ENCODE measurements at regions not wholly inside any gene's neighbourhood (a gene's known extent, or its start where the extent isn't known, plus 50 kb on each side); places are given as distances from the start of the nearest gene placed in this dataset.

GRCh38 chr4:123878976-123879375, 482.4 kb downstream of the SPRY1 start:
- DNase-seq (ENCODE audit: low read depth): no peak

DNA sequence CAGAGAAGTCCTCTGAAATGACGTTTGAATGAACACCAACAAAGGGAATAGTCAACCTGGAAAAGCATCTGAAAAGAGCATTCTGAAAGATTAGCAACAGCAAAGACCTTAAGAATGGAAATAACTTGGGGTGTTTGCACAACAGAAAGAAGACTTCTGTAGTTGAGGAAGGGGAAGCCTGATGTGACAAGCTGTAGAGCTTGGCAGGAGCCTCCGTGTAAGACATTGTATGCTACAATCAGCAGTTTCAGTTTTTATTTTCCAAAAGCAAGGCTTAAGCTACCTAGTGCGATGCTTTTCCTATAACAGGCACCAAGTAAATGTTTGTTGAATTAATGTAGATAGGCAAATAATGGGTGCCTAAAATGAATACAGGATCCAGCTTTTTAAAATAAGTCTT, 484.0 kb downstream of the SPRY1 start:
- no peak for DNase-seq (ENCODE audit: low read depth)

GRCh38 chr4:123884922-123885321, 488.3 kb downstream of the SPRY1 start:
- DNase-seq (ENCODE audit: low read depth): no peak

- no peak for DNase-seq (ENCODE audit: low read depth)
These were observed 492.9 kb downstream of the SPRY1 start for GRCh38 chr4:123889507-123889906.

DNA sequence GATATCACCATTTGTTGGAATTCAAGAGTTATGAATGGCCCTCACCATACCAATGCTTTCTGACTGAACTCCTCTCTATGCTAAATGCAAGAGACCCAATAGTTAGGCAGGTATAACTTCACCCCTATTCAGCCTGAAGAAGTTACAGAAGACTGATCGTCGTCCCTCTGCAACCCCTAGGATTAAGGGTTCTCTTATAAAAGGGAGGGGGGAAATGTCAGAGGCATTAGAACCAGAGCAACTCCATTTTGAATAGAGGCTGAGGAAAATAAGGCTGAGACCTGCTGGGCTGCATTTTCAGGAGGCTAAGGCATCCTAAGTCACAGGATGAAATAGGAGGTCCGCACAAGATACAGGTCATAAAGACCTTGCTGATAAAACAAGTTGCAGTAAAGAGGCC, 494.3 kb downstream of the SPRY1 start:
- no peak for DNase-seq (ENCODE audit: low read depth)

DNA sequence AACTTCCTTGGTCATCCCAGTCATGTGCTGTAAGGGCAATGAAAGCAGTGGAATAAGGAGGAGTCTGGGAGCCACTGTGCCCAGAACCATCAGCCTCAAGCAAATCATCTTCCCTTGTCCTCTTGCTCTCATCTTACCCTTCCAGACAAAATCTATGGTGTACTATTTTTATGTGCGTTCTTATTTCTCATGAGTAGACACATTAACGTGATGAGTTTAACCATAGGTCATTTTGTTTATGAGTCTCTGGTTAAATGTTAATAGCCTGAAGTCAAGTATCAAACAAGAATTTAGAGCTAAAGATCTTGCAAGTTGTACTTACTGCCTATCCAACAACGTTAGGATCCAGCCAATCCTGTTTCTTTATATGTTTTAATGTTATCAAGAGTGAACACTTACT, 495.3 kb downstream of the SPRY1 start:
- DNase-seq (ENCODE audit: low read depth): no peak

DNA sequence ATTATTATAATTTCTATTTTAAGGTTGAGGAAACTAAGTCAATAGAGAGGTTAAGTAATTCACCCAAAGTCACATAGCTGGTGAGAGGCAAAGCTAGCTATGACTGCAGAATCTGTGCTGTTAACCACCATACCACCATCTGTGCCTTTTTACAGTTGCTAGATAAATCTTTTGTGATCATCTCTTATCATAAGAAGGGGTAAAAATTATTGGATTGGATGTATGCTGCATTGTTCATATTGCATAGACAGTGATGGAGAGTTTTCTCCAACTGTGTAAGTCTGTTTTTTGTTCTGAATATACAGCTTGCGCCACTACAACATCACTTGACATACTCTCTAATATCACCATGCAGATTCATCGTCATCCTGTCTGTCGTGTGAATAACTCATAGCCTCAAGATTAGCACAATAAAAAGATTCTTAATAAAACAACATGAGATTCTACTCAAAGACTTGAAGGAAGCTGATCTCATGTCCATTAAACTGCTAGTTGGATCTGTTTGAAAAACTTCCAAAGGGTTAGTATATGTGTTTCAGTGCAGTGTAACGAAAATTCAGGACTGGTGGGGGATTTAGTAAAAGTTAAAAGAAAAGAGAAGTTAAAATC, 495.9 kb downstream of the SPRY1 start:
- no peak for DNase-seq (ENCODE audit: low read depth)

DNA sequence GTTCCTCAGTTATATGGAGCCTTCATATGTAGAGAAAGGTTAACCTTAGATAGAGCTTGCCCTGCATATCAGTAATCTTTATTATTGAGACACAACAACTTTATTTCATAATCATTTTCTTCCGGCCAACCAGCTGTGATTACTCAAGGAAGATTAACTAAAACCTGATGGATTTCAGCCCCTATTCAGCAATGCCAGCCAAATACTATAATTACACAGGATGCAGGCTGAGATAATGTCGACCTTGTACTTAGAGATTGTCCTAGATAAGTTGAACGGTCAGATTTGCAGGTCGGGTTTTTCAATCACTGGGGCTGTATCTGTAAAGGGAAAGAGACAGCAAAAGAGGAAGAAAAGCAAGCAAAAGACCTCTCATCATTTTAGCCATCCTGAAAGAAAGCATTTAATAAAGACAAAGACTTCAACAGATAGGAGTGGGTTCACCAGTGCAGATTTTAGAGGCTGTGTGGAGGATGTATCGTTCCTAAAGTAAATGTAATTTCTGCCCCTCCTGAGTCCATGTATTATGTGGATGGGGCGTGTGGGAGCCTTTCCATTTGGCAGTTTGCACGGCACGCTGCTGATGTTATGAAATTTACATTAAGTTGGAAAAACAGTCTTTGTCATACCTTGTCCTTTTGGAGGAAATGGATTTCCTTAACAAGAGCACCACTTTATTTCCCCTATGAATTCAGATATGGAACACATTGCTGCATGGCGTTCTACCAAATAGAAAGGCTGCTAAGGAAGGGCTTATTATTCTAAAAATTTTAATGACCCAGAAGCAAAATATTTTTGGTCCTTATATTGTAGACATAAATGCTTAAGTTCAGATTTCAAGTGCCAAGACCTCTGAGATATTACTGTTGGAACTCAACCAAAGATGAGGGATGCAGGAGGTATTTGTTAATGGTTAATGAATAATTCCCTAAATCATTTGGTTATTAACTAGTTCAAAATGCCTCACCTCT, 496.7 kb downstream of the SPRY1 start:
- DNase-seq (ENCODE audit: low read depth): no peak

- DNase-seq (ENCODE audit: low read depth): no peak
These were observed 500.0 kb downstream of the SPRY1 start for GRCh38 chr4:123896446-123897071.

GRCh38 chr4:123898946-123899666, 502.5 kb downstream of the SPRY1 start:
- DNase-seq (ENCODE audit: low read depth): no peak

DNA sequence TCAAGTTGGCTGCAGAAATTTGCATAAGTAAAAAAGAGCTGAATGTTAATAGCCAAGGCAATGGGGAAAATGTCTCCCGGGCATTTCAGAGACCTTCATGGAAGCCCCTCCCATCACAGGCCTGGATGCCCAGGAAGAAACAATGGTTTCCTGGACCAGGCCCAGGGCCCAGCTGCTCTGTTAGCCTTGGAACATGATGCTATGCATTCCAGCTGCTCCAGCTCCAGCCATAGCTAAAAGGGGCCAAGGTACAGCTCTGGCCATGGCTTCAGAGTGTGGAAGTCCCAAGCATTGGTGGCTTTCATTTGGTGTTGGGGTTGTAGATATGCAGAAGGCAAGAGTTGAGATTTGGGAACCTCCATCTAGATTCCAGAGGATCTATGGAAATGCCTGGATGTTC, 508.3 kb downstream of the SPRY1 start:
- no peak for DNase-seq (ENCODE audit: low read depth)

- no peak for DNase-seq (ENCODE audit: low read depth)
These were observed 517.0 kb downstream of the SPRY1 start for GRCh38 chr4:123913598-123913997.

DNA sequence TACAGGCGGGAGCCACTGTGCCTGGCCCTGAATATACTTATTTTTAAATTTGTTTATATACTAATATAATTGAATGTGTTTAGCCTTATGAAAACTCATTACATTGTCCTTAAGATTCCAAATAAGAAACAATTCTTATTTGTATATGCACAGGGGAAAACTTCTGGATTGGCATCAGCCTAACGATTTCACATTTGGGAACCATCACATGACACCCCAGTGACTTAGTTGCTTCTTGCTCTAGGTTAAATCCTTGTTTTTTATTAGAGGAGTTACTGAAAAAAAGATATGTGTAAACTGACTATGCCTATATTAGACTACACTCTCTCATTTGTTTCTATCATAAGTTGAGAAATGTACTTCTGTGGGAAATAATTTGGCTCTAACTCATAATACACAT, 520.2 kb downstream of the SPRY1 start:
- DNase-seq (ENCODE audit: low read depth): no peak

DNA sequence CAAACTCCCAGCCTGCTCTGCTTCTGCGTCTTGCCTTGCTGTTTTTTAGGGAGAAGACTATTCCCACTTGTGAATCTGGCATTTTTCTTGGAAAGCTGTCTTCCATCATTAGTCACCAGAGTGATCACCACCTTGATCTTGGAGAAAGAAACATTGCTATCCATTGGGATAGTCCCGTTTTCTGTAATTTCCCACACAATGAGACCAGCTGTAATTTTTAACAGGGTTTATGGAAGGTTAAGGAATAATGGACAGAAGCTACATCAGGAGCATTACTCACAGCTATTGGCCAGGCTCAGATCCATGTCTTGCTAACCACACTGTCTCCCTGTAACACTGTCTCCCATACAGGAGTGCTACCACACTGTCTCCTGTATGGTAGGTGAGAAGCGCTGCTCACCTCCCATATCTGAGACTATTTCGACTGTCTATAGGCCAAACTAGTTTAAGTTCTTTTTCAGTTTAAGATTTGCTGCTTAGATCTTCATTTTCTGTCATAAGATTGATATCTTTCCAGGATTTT, 523.0 kb downstream of the SPRY1 start:
- DNase-seq (ENCODE audit: low read depth): no peak

DNA sequence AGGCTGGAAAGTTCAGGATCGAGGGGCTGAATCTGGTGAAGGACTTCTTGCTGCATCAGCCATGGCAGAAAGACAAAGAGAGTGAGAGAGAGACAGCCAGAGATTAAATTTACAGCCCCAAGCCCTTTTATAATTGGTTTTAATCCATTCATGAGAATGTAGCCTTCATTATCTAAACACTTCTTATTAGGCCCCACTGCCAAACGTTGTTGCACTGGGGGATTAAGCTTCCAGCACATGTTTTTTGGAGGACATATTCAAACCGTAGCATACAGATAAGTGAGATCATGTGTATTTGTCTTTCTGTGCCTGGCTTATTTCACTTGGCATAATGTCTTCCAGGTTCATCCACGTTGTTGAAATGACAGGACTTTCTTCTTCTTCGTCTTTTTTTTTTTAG, 524.7 kb downstream of the SPRY1 start:
- DNase-seq (ENCODE audit: low read depth): no peak

DNA sequence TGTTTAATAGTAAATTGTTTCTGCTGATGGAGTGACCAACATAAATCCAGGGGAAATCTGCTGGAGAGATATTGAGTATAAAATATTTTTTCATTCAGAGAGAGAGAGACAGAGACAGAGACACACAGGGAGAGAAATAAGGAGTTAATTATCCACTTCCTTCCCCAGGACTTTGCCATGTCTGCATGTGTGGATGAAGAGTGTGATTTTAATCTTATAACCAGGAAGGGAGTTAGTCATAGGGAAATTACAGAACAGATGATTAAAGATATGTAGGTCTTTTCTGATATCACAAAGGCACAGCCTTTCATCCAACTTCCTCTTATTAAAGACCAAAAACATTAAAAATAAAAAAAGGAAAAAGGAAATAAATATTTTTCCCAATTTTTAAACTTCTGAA, 526.3 kb downstream of the SPRY1 start:
- DNase-seq (ENCODE audit: low read depth): no peak

GRCh38 chr4:123924536-123924935, 527.9 kb downstream of the SPRY1 start:
- no peak for DNase-seq (ENCODE audit: low read depth)

- no peak for DNase-seq (ENCODE audit: low read depth)
These were observed 533.0 kb downstream of the SPRY1 start for GRCh38 chr4:123929565-123929964.

GRCh38 chr4:123930996-123931395, 534.4 kb downstream of the SPRY1 start:
- no peak for DNase-seq (ENCODE audit: low read depth)

DNA sequence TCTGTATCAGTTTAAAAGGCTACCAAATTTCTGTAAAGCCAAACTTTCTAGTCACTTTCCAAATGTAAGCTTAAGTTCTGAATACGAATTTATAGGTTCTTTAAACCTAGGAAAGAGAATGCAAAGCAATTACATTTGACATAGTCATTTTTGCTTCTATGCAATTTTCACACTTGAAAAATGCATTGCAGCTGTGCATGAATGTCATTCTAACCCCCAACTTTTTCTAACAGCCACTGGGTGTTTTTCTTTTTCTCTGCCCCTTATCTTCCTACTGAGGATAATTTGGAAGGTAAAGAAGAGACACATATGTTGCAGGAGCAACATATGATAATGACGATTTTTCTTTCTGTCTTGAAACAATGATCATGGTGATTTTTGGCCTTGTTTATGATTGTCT, 537.5 kb downstream of the SPRY1 start:
- DNase-seq (ENCODE audit: low read depth): no peak

- no peak for DNase-seq (ENCODE audit: low read depth)
These were observed 540.0 kb downstream of the SPRY1 start for GRCh38 chr4:123936621-123937043.

GRCh38 chr4:123937581-123937980, 541.0 kb downstream of the SPRY1 start:
- DNase-seq (ENCODE audit: low read depth): no peak

Data from stimulated activated CD8-positive, alpha-beta memory T cell treated with anti-CD3 and anti-CD28 coated beads, Interleukin-15, amount 100 ng/mL, for 1 hour (primary cell).